ENCODE measurements at regions not wholly inside any gene's neighbourhood (a gene's known extent, or its start where the extent isn't known, plus 50 kb on each side); places are given as distances from the start of the nearest gene placed in this dataset.

DNA sequence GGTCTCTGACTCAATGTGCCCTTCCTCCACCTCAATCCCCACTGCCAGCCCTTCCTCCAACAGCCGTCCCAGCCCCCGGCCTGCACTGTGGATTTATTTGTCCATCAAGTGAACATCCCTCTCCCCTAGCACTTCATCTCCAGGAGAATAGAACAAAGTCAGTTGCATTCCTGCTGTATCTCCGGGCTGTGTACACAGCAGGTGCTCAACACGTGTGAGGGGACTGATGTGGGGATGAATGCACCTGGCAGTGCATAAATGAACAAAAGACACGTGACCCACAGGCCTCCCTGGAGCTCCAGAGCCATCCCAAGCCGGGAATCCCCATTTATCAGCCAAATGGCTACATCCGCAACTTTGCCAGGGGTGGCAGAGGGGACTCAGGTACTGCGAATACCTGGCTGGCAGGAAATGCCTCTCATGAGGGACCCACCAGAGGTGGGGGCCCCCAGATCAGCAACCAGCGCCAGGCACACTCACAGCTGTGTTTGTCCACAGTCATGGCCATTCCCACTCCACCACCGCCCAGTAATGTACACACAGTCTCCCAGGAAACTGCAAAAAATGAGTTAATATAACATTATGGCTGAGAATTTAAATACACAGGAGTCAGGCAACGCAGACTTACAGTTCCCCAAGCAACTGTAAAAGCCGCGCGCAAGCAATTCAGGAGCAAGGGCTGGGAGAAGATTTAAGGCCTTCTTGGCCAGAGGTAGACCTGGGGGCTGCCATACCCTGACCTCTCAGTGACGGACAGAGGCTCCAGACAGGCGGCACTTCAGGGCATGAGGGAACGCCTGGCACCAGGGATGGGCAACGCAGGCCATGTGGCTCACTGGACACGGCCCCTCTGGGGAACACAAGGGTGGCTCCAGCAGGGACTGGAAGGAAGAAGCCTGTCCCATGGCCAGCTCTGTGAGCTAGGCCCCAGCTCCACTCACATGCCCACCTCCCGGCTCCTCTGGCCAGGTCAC, 50.3 kb upstream of the TCF20 start:
- Histone ChIP-seq H3K4me3 (ENCODE audit: low read length) (no peak overlapping the region), H3K36me3 (replicated peaks; ENCODE audit: insufficient read depth, low read length) (no peaks in the 10 kb centered on the region), H3K4me1 (ENCODE audit: low read length) (peaks cover 6% of the 10 kb centered on the region; the same call in 1 of the 2 replicates), H2AFZ (ENCODE audit: low read length) (no peak overlapping the region), H3K4me2 (ENCODE audit: low read depth, low read length) (no peak overlapping the region), H3K79me2 (ENCODE audit: low read length) (no peaks in the 10 kb centered on the region), H3F3A (ENCODE audit: insufficient read depth, low read length) (no peaks in the 10 kb centered on the region), H3K27ac (ENCODE audit: low read length) (no peak overlapping the region), H3K27me3 (replicated peaks; ENCODE audit: insufficient read depth, low read length) (peaks cover 30% of the 10 kb centered on the region), H3K9ac (ENCODE audit: low read length) (no peak overlapping the region), H3K9me3 (replicated peaks; ENCODE audit: insufficient read depth, low read length) (no peaks in the 10 kb centered on the region), H3K9me2 (replicated peaks; ENCODE audit: insufficient read depth, low read length) (no peaks in the 10 kb centered on the region), H4K20me1 (ENCODE audit: insufficient read depth, low read length) (no peaks in the 10 kb centered on the region)
- TF ChIP-seq EZH2 (optimal IDR thresholded peaks at IDR 0.05; ENCODE audit: low read depth, low read length) (no peak), EZH2phosphoT487 (IDR thresholded peaks at IDR 0.05; ENCODE audit: low read length) (no peak), CTCF (IDR thresholded peaks at IDR 0.05; ENCODE audit: low read length) (no peak)
- no peak for DNase-seq
